Dendritic cell treated with granulocyte-macrophage colony-stimulating factor and Interleukin-4, amounts not matched to agents 40 ng/mL and 50 ng/mL, for 4 days (primary cell): ENCODE measurements at regions not wholly inside any gene's neighbourhood (a gene's known extent, or its start where the extent isn't known, plus 50 kb on each side); places are given as distances from the start of the nearest gene placed in this dataset.

Experiments
- H3K27ac Mint-ChIP-seq: one replicate; pipeline ENCODE4 v1.8.0; 2022; ENCODE audit warnings: mild to moderate bottlenecking, mixed read lengths
- H3K27me3 Mint-ChIP-seq: one replicate; pipeline ENCODE4 v1.8.0; 2022; ENCODE audit warnings: mild to moderate bottlenecking, mixed read lengths
- H3K36me3 Mint-ChIP-seq: one replicate; pipeline ENCODE4 v1.8.0; 2022; ENCODE audit warnings: low read depth, mixed read lengths
- H3K4me1 Mint-ChIP-seq: one replicate; pipeline ENCODE4 v1.8.0; 2022; ENCODE audit warnings: low read depth, mixed read lengths
- H3K4me3 Mint-ChIP-seq: one replicate; pipeline ENCODE4 v1.8.0; 2022; ENCODE audit warnings: mild to moderate bottlenecking, moderate library complexity, mixed read lengths
- H3K9me3 Mint-ChIP-seq: one replicate; pipeline ENCODE4 v1.8.0; 2022; ENCODE audit warnings: mixed read lengths
- intact Hi-C: fragments of 100-400 bp; cut with micrococcal nuclease; formaldehyde crosslinking; loops from one replicate; pipeline ENCODE4 v1.15.0; 2022

DNA sequence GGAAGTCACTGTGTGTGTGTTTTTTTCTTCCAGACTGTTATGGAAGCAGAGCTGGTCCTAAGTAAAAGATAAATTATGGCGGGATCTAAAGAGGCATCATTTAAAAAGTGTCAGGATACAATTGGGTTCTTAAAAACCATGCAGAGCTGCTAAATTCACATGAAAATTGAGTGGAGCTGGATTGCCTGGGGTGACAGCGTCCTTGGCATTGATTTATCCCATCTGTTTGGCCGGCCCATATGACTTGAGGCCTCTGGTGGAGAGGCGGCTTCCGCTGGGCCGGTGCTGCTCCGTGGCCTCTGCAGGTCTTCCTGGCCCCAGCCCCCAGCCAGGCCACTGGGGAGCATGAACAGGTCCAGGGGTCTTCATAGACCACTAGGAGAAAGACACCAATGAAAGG is 165.5 kb downstream of the GLI2 start:
- Mint-ChIP-seq H3K27me3 (peaks cover 3% of the 10 kb centered on the region), H3K4me3 (no peak overlapping the region), H3K27ac (no peak overlapping the region), H3K4me1 (no peaks in the 10 kb centered on the region), H3K9me3 (no peaks in the 10 kb centered on the region), H3K36me3 (no peaks in the 10 kb centered on the region)
- intact Hi-C loops: no loop called here

GRCh38 chr2:120902592-120902991 is 166.9 kb downstream of the GLI2 start:
- no peaks in the 10 kb centered on the region for H3K9me3 Mint-ChIP-seq
- no peak overlapping the region for H3K4me3 Mint-ChIP-seq

GRCh38 chr2:120904379-120904778 is 168.7 kb downstream of the GLI2 start:
- H3K4me1 Mint-ChIP-seq: no peaks in the 10 kb centered on the region
- H3K9me3 Mint-ChIP-seq: no peaks in the 10 kb centered on the region
- H3K4me3 Mint-ChIP-seq: no peak overlapping the region
- no peaks in the 10 kb centered on the region for H3K36me3 Mint-ChIP-seq
- intact Hi-C loops: no loop called here
- H3K27ac Mint-ChIP-seq: no peak overlapping the region
- peaks cover 4% of the 10 kb centered on the region for H3K27me3 Mint-ChIP-seq

More at GRCh38 chr2:120902592-120902991, 166.9 kb downstream of the GLI2 start:
- Mint-ChIP-seq H3K4me1 (no peaks in the 10 kb centered on the region), H3K27me3 (peaks cover 4% of the 10 kb centered on the region), H3K36me3 (no peaks in the 10 kb centered on the region), H3K27ac (no peak overlapping the region)
- intact Hi-C loops: no loop called here

DNA sequence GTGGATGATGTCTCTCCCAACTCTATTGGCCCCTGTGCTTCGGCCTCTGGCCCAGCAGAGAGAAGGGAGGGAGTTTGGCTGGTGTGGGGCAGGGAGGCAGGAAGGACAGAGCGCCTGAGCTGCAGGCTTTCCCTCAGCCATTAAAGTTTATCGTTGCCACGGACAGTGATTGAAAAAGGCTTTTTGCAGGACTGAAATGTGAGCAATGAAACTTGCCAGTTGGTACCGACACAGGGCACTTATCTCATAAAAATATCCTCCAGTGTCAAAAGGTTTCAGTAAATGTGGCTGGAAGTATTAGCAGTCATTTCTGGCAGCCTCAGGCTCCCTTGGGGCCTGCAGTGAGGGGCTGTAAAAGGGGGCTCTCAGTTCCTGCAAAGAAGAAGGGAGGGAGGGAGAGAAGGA is 169.2 kb downstream of the GLI2 start:
- no peaks in the 10 kb centered on the region for H3K4me1 Mint-ChIP-seq
- intact Hi-C loops: no loop called here
- no peaks in the 10 kb centered on the region for H3K36me3 Mint-ChIP-seq
- H3K9me3 Mint-ChIP-seq: no peaks in the 10 kb centered on the region
- no peak overlapping the region for H3K4me3 Mint-ChIP-seq
- peaks cover 4% of the 10 kb centered on the region for H3K27me3 Mint-ChIP-seq
- H3K27ac Mint-ChIP-seq: no peak overlapping the region

GRCh38 chr2:120905298-120905697 is 169.6 kb downstream of the GLI2 start:
- Mint-ChIP-seq H3K9me3 (no peaks in the 10 kb centered on the region), H3K36me3 (no peaks in the 10 kb centered on the region), H3K27me3 (peaks cover 4% of the 10 kb centered on the region), H3K27ac (no peak overlapping the region), H3K4me3 (no peak overlapping the region), H3K4me1 (no peaks in the 10 kb centered on the region)
- intact Hi-C loops: no loop called here

- no peaks in the 10 kb centered on the region for H3K9me3 Mint-ChIP-seq
- H3K4me3 Mint-ChIP-seq: no peak overlapping the region
- no peaks in the 10 kb centered on the region for H3K36me3 Mint-ChIP-seq
- H3K4me1 Mint-ChIP-seq: no peaks in the 10 kb centered on the region
- intact Hi-C loops: no loop called here
- H3K27me3 Mint-ChIP-seq: peaks cover 4% of the 10 kb centered on the region
- H3K27ac Mint-ChIP-seq: no peak overlapping the region
Observed at GRCh38 chr2:120905824-120906571, 170.3 kb downstream of the GLI2 start.

- Mint-ChIP-seq H3K9me3 (no peaks in the 10 kb centered on the region), H3K27me3 (peaks cover 4% of the 10 kb centered on the region), H3K4me3 (no peak overlapping the region), H3K4me1 (no peaks in the 10 kb centered on the region), H3K36me3 (no peaks in the 10 kb centered on the region), H3K27ac (no peak overlapping the region)
- intact Hi-C loops: no loop called here
Observed at GRCh38 chr2:120906914-120907313, 171.2 kb downstream of the GLI2 start.

GRCh38 chr2:120907822-120908221 is 172.2 kb downstream of the GLI2 start:
- Mint-ChIP-seq H3K36me3 (no peaks in the 10 kb centered on the region), H3K9me3 (no peaks in the 10 kb centered on the region), H3K4me3 (no peak overlapping the region), H3K27me3 (peaks cover 1% of the 10 kb centered on the region), H3K27ac (no peak overlapping the region), H3K4me1 (no peaks in the 10 kb centered on the region)
- intact Hi-C loops: no loop called here

- Mint-ChIP-seq H3K27me3 (peaks cover 1% of the 10 kb centered on the region), H3K27ac (no peak overlapping the region), H3K4me1 (no peaks in the 10 kb centered on the region), H3K4me3 (no peak overlapping the region), H3K36me3 (no peaks in the 10 kb centered on the region), H3K9me3 (no peaks in the 10 kb centered on the region)
- intact Hi-C loops: no loop called here
Observed at GRCh38 chr2:120908314-120908975, 172.8 kb downstream of the GLI2 start.

DNA sequence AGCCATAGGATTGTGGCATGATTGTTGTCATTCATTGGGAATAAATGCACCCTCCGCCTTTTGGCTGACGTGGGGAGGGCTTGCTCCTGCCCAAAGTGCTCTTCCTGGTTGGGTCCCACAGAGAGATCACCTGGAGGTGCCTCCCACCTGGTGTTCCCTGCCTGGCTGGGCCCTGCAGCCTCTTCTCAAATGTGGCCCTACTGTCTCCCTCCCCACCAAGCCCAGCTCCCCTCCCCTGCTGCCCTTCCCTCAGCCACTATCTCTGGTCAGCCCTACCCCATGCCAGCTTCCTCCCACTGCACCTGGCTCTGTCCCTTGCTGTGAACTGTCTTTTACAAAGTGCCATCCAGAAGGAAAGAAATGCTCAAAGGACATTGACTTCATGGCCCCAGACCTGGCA is 173.4 kb downstream of the GLI2 start:
- H3K4me3 Mint-ChIP-seq: no peak overlapping the region
- H3K27ac Mint-ChIP-seq: no peak overlapping the region
- intact Hi-C loops: no loop called here
- H3K9me3 Mint-ChIP-seq: no peaks in the 10 kb centered on the region
- peaks cover 1% of the 10 kb centered on the region for H3K27me3 Mint-ChIP-seq
- no peaks in the 10 kb centered on the region for H3K4me1 Mint-ChIP-seq
- H3K36me3 Mint-ChIP-seq: no peaks in the 10 kb centered on the region

DNA sequence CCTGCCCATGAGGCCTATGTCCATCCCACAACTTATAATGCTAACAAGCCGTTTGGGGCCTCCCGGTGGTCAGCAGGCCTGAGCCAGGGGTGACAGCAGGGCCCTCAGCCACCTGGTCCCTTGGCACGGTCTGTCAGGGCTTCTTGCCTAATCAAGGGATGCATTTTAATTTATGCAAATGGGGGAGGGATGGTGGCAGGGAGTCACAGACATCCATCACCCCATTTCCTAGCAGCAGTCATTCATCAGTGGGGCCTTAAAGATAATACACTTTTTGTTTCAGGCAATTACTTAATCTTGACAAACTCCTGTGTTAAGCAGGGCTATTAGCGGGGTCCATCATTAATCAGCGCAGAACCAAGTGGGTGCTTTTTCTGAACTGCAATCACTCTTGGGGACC is 174.5 kb downstream of the GLI2 start:
- intact Hi-C loops: no loop called here
- Mint-ChIP-seq H3K9me3 (no peaks in the 10 kb centered on the region), H3K36me3 (no peaks in the 10 kb centered on the region), H3K4me3 (no peak overlapping the region), H3K27ac (no peak overlapping the region), H3K27me3 (peaks cover 1% of the 10 kb centered on the region), H3K4me1 (no peaks in the 10 kb centered on the region)

GRCh38 chr2:120910956-120911951 is 175.6 kb downstream of the GLI2 start:
- intact Hi-C loops: no loop called here
- no peak overlapping the region for H3K4me3 Mint-ChIP-seq
- H3K27ac Mint-ChIP-seq: no peak overlapping the region
- H3K27me3 Mint-ChIP-seq: peaks cover 1% of the 10 kb centered on the region
- no peaks in the 10 kb centered on the region for H3K36me3 Mint-ChIP-seq
- H3K9me3 Mint-ChIP-seq: no peaks in the 10 kb centered on the region
- no peaks in the 10 kb centered on the region for H3K4me1 Mint-ChIP-seq

DNA sequence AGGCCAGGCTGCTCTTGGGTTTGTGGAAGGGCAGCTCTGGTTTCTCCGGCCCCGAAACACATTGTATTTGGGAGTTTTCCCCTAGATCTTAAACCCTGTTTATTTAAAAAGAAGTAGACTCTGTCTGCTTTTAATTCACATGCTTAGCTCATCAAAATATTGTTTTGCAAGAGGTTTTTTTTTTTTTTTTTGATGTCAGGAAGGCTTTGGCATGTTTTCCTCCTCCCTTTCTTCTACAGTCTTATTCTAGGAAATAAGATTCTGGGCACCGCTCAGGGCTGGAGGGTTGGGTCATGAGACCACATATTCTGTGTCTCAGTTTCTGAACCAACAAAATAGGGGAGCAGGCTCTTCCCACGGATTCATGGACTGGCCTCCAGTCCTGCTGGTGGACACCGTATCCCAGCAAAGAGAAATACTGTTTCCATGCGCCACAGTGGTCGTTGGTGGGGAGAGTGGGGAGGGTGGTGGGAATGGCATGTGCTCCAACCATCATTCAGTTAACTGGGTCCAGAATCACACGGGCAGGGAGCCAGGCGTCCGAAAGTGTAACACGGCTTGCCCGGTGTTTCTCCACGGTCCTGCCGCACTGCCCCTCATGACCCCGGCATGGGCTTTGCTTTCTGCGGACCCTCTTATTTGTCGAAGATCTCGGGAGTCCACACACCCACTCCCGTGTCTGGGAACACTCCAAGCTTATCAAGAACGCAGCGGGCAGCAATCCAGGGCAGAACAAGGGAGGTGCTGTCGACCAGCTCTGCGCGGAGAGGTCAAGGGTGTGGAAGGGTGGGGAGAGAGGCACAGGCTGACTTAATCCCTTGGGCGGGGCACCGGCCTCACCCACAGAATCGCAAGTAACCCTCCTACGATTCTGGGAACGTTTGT is 176.7 kb downstream of the GLI2 start:
- H3K36me3 Mint-ChIP-seq: no peaks in the 10 kb centered on the region
- H3K9me3 Mint-ChIP-seq: no peaks in the 10 kb centered on the region
- H3K27me3 Mint-ChIP-seq: no peaks in the 10 kb centered on the region
- no peak overlapping the region for H3K4me3 Mint-ChIP-seq
- no peaks in the 10 kb centered on the region for H3K4me1 Mint-ChIP-seq
- no peak overlapping the region for H3K27ac Mint-ChIP-seq
- intact Hi-C loops: no loop called here
